Mucosa of gallbladder (tissue), 1 donor: ENCODE measurements at regions not wholly inside any gene's neighbourhood (a gene's known extent, or its start where the extent isn't known, plus 50 kb on each side); places are given as distances from the start of the nearest gene placed in this dataset.
A peak's percentile ranks its signal among the peaks of the same experiment; 100 is the strongest.
"Not testable (repeated sequence)": the region's sequence is repeated elsewhere in the genome, so short reads cannot be mapped to it uniquely, and the experiment has no call there.

Source experiments
- DNase-seq: peaks from one replicate; pipeline ENCODE4 v3.0.0-alpha.2; 2020; ENCODE audit warnings: low spot score
- donor health status: DM: no; HTN: no; CAD: no.

GRCh38 chrX:71822314-71822713 is 59.2 kb downstream of the CXorf49B start:
- DNase-seq, result not testable (repeated sequence)

GRCh38 chrX:71823391-71824057 is 60.4 kb downstream of the CXorf49B start:
- no peak for DNase-seq

- DNase-seq, result no peak
These were observed 64.9 kb downstream of the CXorf49B start for GRCh38 chrX:71828086-71828485.

DNA sequence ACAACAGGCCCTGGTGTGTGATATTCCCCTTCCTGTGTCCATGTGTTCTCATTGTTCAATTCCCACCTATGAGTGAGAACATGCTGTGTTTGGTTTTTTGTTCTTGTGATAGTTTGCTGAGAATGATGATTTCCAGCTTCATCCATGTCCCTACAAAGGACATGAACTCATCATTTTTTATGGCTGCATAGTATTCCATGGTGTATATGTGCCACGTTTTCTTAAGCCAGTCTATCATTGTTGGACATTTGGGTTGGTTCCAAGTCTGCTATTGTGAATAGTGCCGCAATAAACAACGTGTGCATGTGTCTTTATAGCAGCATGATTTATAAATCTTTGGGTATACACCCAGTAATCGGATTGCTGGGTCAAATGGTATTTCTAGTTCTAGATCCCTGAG is 72.6 kb upstream of the NHSL2 start:
- not testable (repeated sequence) for DNase-seq

DNA sequence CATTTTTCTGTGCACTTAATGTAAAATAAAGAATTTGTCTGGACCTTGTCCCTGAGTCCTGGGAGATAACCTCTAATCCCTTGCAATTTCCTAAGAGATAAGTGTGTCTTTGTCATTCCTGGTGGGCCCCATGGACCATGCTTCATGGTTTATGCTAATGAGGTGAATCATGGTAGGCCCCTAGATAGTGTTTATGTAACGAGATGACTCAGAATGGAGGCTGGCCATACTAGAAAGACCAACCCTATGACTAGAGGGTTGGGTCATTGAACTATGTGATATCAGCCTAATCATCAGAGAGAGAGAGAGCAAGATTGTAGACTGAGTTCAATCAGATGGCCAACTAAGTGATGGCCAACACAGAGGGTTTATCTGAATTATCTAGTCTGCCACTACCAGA is 64.2 kb upstream of the NHSL2 start:
- no peak for DNase-seq

DNA sequence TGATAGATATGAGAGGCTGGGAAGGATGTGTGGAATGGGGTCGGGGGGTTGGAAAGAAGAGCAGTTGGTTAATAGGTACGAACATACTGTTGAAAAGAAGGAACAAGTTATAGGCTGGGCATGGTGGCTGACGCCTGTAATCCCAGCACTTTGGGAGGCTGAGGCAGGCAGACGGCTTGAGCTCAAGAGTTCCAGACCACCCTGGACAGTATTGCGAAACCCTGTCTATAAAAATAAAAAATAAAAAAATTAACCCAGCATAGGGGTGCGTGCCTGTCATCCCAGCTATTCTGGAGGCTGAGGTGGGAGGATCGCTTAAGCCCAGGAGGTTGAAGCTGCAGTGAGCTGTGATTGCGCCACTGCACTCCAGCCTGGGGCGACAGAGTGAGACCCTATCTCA is 58.5 kb upstream of the NHSL2 start:
- no peak for DNase-seq

GRCh38 chrX:71859637-71860036 is 51.0 kb upstream of the NHSL2 start:
- DNase-seq, result peak; percentile 31
